SKM-1 (cell line): ENCODE measurements at regions not wholly inside any gene's neighbourhood (a gene's known extent, or its start where the extent isn't known, plus 50 kb on each side); places are given as distances from the start of the nearest gene placed in this dataset.
"Not testable (repeated sequence)": the region's sequence is repeated elsewhere in the genome, so short reads cannot be mapped to it uniquely, and the experiment has no call there.

Experiments used
- DNase-seq: peaks from one replicate; lab custom pipeline; 2025; ENCODE audit not compliant: unreplicated experiment; lab: John Stamatoyannopoulos, UW

- DNase-seq = no peak
These were observed 375.5 kb upstream of the SLITRK5 start for GRCh38 chr13:87295636-87296035.

GRCh38 chr13:87302034-87302433 lies 369.1 kb upstream of the SLITRK5 start:
- no peak for DNase-seq

- no peak for DNase-seq
These were observed 368.2 kb upstream of the SLITRK5 start for GRCh38 chr13:87302931-87303330.

- no peak for DNase-seq
These were observed 360.0 kb upstream of the SLITRK5 start for GRCh38 chr13:87311165-87311564.

- no peak for DNase-seq
These were observed 356.3 kb upstream of the SLITRK5 start for GRCh38 chr13:87314822-87315221.

GRCh38 chr13:87322386-87322785 lies 348.8 kb upstream of the SLITRK5 start:
- no peak for DNase-seq

GRCh38 chr13:87324558-87324957 lies 346.6 kb upstream of the SLITRK5 start:
- no peak for DNase-seq

GRCh38 chr13:87331178-87331577 lies 340.0 kb upstream of the SLITRK5 start:
- DNase-seq = no peak

- DNase-seq = no peak
These were observed 337.6 kb upstream of the SLITRK5 start for GRCh38 chr13:87333599-87333998.

- DNase-seq = no peak
These were observed 337.0 kb upstream of the SLITRK5 start for GRCh38 chr13:87334176-87334575.

GRCh38 chr13:87336346-87336889 lies 334.8 kb upstream of the SLITRK5 start:
- DNase-seq = not testable (repeated sequence)

- no peak for DNase-seq
These were observed 327.0 kb upstream of the SLITRK5 start for GRCh38 chr13:87344176-87344575.

- no peak for DNase-seq
These were observed 315.7 kb upstream of the SLITRK5 start for GRCh38 chr13:87355451-87355850.

GRCh38 chr13:87356314-87356713 lies 314.9 kb upstream of the SLITRK5 start:
- DNase-seq = no peak

GRCh38 chr13:87358319-87358718 lies 312.9 kb upstream of the SLITRK5 start:
- no peak for DNase-seq

GRCh38 chr13:87361216-87361615 lies 310.0 kb upstream of the SLITRK5 start:
- no peak for DNase-seq

GRCh38 chr13:87368639-87369038 lies 302.5 kb upstream of the SLITRK5 start:
- DNase-seq = no peak

GRCh38 chr13:87376081-87376480 lies 295.1 kb upstream of the SLITRK5 start:
- DNase-seq = no peak

- no peak for DNase-seq
These were observed 287.1 kb upstream of the SLITRK5 start for GRCh38 chr13:87384099-87384498.

GRCh38 chr13:87393358-87393757 lies 277.8 kb upstream of the SLITRK5 start:
- no peak for DNase-seq

- DNase-seq = no peak
These were observed 273.1 kb upstream of the SLITRK5 start for GRCh38 chr13:87398047-87398446.

GRCh38 chr13:87403748-87404432 lies 267.3 kb upstream of the SLITRK5 start:
- no peak for DNase-seq

- no peak for DNase-seq
These were observed 244.4 kb upstream of the SLITRK5 start for GRCh38 chr13:87426742-87427141.
